ENCODE measurements at regions not wholly inside any gene's neighbourhood (a gene's known extent, or its start where the extent isn't known, plus 50 kb on each side); places are given as distances from the start of the nearest gene placed in this dataset.

GRCh38 chr3:24686808-24687207 lies 192.2 kb upstream of the THRB start:
- TF ChIP-seq CTCF (IDR thresholded peaks at IDR 0.05) (no peak), POLR2A (IDR thresholded peaks at IDR 0.05) (no peak)

Measured in testis (tissue), 2 donors.